GM12801 (cell line): ENCODE measurements at regions not wholly inside any gene's neighbourhood (a gene's known extent, or its start where the extent isn't known, plus 50 kb on each side); places are given as distances from the start of the nearest gene placed in this dataset.

Experiments
- TF ChIP-seq, protein P1 (sequence below): IDR thresholded peaks from one replicate; pipeline ENCODE4 v1.5.1; 2011; ENCODE audit warnings: control low read depth; ENCODE audit not compliant: insufficient read length; ENCODE audit errors: extremely low read depth

GRCh38 chr5:68418680-68419079 is 203.1 kb downstream of the PIK3R1 start:
- TF ChIP-seq, protein P1, sequence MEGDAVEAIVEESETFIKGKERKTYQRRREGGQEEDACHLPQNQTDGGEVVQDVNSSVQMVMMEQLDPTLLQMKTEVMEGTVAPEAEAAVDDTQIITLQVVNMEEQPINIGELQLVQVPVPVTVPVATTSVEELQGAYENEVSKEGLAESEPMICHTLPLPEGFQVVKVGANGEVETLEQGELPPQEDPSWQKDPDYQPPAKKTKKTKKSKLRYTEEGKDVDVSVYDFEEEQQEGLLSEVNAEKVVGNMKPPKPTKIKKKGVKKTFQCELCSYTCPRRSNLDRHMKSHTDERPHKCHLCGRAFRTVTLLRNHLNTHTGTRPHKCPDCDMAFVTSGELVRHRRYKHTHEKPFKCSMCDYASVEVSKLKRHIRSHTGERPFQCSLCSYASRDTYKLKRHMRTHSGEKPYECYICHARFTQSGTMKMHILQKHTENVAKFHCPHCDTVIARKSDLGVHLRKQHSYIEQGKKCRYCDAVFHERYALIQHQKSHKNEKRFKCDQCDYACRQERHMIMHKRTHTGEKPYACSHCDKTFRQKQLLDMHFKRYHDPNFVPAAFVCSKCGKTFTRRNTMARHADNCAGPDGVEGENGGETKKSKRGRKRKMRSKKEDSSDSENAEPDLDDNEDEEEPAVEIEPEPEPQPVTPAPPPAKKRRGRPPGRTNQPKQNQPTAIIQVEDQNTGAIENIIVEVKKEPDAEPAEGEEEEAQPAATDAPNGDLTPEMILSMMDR: no peak

GRCh38 chr5:68419081-68419636 is 203.6 kb downstream of the PIK3R1 start:
- TF ChIP-seq, protein P1: no peak

DNA sequence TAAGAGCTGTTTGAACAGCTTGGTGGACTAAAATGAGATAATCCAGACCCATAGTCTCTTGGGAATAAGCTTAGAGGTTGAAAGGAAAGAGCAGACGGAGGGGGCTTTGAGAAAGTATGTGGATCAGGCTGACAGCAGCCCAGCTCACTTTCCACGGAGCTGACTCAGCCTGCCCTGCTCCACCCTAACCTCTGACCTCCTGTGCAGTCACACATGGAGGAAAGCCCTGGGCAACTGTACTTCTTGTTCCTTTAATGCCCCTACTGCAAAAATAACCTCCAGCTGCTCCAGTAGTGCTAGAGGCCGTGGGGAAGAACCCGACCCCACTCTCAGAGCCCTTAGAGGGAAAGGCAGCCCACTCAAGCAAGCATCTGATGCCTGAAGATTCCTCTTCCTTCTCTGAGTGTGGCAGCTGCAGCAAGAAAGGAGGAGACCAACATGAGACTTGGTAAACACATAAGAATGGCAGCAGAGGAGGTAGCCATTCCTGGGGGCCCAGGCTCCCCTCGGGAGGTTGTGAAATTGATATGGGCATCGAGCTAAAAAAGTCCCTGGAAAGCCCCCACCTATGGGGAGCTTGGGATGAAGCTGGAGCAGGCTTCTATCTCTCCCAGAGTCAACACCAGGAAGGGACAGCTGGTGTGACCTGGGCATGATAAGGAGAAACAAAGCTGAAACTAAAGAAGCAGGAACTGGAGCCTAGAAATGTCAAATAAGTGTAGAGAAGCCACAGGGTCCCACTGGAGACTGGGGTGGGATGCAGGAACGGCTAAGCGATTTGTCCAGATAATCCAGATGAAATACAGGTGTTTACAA is 204.3 kb downstream of the PIK3R1 start:
- TF ChIP-seq, protein P1: no peak

DNA sequence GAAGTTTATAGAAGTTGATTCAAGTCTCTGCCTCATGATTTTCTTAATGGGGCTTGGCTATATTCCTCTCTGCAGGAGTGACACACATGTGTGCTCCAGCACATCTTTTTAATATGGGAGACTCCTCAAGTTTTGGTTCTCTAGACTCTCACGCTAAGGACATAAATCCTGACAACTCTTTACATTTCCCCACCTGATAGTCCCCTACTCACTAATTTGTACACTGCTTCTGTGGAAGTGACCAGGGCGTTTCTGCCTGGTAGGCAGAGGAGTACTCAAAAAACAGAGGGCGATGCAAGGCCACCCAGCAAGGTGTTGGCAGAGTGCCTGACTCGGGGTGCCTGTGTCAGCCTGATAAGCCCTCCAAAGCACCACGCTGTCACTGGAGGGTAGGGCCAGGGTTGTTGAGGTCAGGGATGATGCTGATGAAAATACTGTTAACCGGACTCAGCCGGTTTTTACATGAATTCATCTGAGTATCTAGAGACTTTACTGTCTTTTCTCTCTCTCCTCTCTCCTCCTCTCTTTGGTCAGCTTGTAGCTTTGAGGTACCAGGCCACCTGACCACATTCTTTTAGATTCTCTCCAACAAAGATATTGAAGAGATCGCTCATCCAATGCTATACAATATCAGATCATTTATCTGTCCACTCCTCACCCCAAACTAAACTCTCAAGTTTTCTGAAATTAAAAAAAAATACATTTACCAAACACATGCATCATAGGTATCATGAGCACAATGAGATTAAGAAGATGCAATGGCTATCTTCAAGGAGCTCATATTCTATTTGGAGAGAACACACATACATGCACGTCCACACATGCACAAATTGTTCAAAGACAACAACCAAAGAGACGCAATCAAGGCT is 205.2 kb downstream of the PIK3R1 start:
- TF ChIP-seq, protein P1: no peak

GRCh38 chr5:68421485-68422220 is 206.1 kb downstream of the PIK3R1 start:
- TF ChIP-seq, protein P1: no peak

DNA sequence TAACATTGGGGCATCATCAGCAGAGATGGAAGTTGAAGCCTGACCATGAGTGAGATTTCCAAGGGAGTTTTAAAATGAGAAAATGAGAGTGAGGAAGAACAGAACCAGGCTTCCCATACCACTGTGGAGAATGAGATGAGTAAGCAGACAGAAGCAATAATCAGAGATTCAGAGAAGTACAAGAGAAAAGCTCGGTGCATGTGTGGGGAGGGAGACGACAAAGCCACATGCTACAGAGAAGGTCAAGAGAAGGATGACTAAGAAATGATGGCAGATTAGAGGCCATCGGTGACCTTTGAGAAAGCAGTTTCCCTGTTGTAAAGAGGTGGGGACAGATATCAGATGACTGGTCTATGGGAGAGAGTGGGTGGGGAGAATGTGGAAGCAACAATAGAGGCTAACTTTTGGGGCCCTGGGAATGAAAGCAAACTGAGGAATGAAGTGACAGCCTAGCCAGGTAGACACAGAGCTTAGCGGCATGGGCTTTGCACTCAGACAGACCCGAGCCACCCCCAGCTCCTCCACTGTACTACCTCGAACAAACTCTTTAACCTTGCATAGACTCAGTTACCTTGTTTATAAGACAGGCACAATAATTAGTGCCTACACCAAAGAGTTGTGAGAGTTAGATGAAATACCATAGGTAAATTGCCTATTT is 207.7 kb downstream of the PIK3R1 start:
- TF ChIP-seq, protein P1: no peak
